Central memory CD8-positive, alpha-beta T cell (primary cell): ENCODE measurements at regions not wholly inside any gene's neighbourhood (a gene's known extent, or its start where the extent isn't known, plus 50 kb on each side); places are given as distances from the start of the nearest gene placed in this dataset.

Source experiments
- ATAC-seq: fragments of 150-1000 bp; cut with Tn5 transposase; replicated peaks from 2 replicates; pipeline ENCODE4 v1.10.0; 2022; ENCODE audit warnings: mild to moderate bottlenecking, moderate FRiP score, moderate number of reproducible peaks; ENCODE audit not compliant: poor library complexity, severe bottlenecking; ENCODE audit errors: extremely low read depth
- DNase-seq, 2 donors: peaks; one replicate each; pipeline ENCODE4 v3.0.0; 2021; ENCODE audit warnings: low spot score in 2 of 2
- H3K27ac Mint-ChIP-seq: one replicate; pipeline ENCODE4 v1.8.0; 2022; ENCODE audit warnings: low read depth, mild to moderate bottlenecking, moderate library complexity, mixed read lengths
- H3K27me3 Mint-ChIP-seq: one replicate; pipeline ENCODE4 v1.8.0; 2022; ENCODE audit warnings: mixed read lengths
- H3K36me3 Mint-ChIP-seq: one replicate; pipeline ENCODE4 v1.8.0; 2022; ENCODE audit warnings: mild to moderate bottlenecking, moderate library complexity, mixed read lengths; ENCODE audit not compliant: insufficient read depth
- H3K4me1 Mint-ChIP-seq: one replicate; pipeline ENCODE4 v1.8.0; 2022; ENCODE audit warnings: mixed read lengths
- H3K4me3 Mint-ChIP-seq: one replicate; pipeline ENCODE4 v1.8.0; 2022; ENCODE audit warnings: mild to moderate bottlenecking, moderate library complexity, mixed read lengths
- H3K9me3 Mint-ChIP-seq: one replicate; pipeline ENCODE4 v1.8.0; 2022; ENCODE audit warnings: mixed read lengths

GRCh38 chrX:2626750-2627149 lies 64.3 kb upstream of the CD99 start:
- Mint-ChIP-seq H3K4me3 (no peak overlapping the region), H3K27ac (no peak overlapping the region), H3K27me3 (no peaks in the 10 kb centered on the region), H3K36me3 (peaks cover 82% of the 10 kb centered on the region), H3K4me1 (peaks cover 43% of the 10 kb centered on the region), H3K9me3 (peaks cover 32% of the 10 kb centered on the region)
- ATAC-seq: no peak
- DNase-seq: no peak

DNA sequence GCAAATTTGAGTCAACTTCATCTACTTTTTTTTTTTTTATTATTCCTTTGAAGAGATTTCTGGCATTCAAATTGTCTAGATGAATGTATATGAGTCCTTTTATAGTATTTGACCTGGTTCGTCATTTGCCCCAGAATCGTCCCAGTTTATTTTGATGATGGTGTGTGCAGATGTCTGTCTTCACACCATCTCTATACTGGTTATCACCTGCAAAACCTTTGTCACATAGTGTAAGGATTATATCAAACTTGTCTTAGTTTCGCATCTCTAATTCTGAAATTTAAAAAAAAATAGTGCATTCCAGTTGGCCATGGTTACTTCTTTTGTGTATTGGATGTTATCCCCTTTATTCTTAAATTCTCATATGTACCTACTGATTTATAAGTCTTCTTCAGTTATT lies 70.5 kb upstream of the CD99 start:
- Mint-ChIP-seq H3K4me1 (no peaks in the 10 kb centered on the region), H3K36me3 (peaks cover 61% of the 10 kb centered on the region), H3K27me3 (no peaks in the 10 kb centered on the region), H3K27ac (no peak overlapping the region), H3K4me3 (no peak overlapping the region), H3K9me3 (no peaks in the 10 kb centered on the region)
- no peak for ATAC-seq
- no peak for DNase-seq

GRCh38 chrX:2618516-2618915 lies 72.6 kb upstream of the CD99 start:
- H3K4me3 Mint-ChIP-seq: no peak overlapping the region
- H3K9me3 Mint-ChIP-seq: no peaks in the 10 kb centered on the region
- peaks cover 9% of the 10 kb centered on the region for H3K4me1 Mint-ChIP-seq
- no peaks in the 10 kb centered on the region for H3K27me3 Mint-ChIP-seq
- DNase-seq: no peak
- H3K36me3 Mint-ChIP-seq: peaks cover 62% of the 10 kb centered on the region
- no peak overlapping the region for H3K27ac Mint-ChIP-seq
- ATAC-seq: no peak

- ATAC-seq (no peak), DNase-seq (no peak)
- no peaks in the 10 kb centered on the region for H3K27me3 Mint-ChIP-seq
- H3K9me3 Mint-ChIP-seq: no peaks in the 10 kb centered on the region
- H3K36me3 Mint-ChIP-seq: peaks cover 49% of the 10 kb centered on the region
- H3K27ac Mint-ChIP-seq: no peak overlapping the region
- H3K4me1 Mint-ChIP-seq: peaks cover 22% of the 10 kb centered on the region
- no peak overlapping the region for H3K4me3 Mint-ChIP-seq
Measured at GRCh38 chrX:2614911-2615310, 76.2 kb upstream of the CD99 start.

DNA sequence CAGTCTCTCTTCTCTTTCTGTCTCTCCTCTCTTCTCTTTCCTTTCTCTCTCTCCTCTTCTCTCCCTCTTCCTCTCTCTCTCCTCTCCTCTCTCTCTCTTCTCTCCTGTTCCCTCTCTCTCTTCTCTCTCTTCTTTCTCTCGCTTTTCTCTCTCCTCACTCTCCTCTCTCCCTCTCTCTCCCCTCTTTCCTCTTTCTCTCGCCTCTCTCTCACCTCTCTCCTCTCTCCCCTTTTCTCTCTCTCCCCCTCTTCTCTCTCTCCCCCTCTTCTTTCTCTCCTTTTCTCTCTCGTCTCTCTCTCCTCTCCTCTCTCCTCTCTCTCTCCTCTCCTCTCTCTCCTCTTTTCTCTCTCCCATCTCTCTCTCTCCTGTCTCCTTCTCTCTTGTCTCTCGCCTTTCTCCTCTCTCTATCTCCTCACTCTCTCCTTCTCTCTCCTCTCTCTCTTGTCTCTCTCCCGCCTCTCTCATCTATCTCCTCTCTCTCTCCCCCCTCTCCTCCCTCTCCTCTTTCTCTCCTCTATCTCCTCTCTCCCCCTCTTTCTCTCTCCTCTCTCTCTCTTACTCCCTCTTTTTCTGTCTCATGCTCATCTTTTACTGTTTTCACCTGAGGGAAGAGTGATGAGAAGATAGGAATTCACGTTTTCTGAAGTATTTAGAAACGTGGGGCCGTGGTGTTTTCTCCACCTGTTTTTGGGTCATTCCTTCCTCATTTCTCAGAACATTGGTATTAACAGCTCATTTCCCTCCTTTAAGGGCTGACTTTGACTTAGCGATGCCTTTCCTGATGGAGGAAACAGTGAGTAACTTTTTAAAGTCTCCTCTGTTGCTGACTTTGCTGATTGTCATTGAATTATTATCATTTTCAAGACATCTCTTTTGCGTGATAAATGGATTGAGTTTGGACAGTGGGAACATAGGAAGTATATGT lies 80.6 kb upstream of the CD99 start:
- DNase-seq (no peak), ATAC-seq (no peak)
- Mint-ChIP-seq H3K9me3 (no peaks in the 10 kb centered on the region), H3K36me3 (peaks cover 36% of the 10 kb centered on the region), H3K27me3 (no peaks in the 10 kb centered on the region), H3K27ac (peak overlapping the region; percentile 67), H3K4me1 (peaks cover 45% of the 10 kb centered on the region), H3K4me3 (peak overlapping the region; percentile 95)

DNA sequence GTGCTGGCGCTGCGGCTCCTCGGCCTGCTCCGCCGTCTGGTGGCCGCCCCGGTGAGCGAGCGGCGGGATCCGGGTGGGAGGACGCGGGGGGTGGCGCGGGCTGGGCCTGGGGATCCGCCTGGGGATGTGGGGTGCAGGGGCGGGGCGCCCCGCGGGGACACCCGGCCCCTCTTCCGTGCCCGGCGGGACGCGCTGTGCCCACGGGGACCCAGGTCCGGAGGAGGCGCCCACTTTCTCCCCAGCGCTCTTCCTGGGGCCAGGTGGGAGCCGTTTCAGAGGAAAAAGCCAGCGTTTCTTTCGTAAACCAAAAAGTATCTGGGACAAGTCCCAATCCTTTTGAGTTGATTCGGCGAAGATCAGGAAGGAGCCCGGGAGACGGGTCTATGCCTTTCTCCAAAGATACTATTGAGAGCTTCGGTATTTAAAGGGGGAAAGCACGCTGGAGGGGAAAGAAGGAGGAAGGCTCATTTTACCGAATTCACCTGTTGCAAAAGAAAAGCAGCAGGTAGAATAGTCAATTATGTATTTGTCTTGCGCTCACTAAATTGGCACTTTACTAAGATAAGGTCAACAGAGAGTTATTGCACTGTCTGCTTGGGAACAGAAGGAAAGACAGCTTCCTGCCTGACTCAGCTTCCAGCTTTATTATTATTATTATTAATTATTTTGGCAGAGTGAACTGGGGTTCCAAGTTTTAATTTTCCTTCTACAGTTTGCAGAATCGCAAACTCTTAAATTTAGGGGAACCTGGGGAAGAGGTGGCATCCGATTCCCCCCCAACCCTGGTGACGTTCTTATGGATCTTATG lies 81.5 kb upstream of the CD99 start:
- ATAC-seq (peak; percentile 40), DNase-seq (no peak)
- Mint-ChIP-seq H3K4me1 (peaks cover 42% of the 10 kb centered on the region), H3K27me3 (no peaks in the 10 kb centered on the region), H3K36me3 (peaks cover 33% of the 10 kb centered on the region), H3K4me3 (peak overlapping the region; percentile 95), H3K27ac (peak overlapping the region; percentile 67), H3K9me3 (no peaks in the 10 kb centered on the region)

DNA sequence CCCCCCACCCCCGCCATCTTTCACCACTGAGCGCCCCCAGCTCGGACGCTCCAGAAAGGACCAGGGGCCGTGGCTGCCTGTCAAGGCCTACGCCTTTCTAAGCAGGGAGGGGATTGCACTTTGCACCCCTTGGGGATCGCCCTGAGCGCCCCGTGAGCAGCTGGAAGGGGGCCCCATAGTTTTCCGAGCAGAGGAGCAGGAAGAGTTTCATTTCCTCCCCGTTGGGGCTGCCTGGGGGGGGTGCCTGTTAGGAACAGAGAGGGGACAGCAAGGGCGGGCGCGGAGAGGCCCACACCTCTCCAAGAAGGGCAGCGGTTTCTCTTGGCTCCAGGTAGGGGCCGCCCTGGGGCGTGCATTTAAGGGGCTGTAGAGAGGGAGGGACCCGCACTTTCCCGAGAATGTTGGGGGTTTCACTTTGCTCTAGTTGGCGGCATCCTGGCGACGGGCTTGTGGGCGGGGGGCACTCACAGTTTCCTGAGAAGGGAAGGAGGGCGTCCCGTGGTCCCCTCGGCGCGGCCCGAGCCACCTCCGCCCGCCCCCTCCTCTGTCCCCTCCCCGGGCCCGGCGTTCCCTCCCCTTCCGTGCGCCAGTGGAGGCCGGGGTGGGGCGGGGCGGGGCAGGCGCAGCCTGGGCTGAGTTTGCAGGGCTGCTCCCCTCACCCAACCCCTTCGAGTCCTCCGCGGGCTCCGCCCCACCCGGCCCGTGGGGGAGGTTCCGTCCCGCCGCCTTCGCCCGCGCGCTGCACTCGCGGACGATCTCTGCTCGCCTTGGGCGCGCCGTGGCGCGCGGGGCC lies 82.3 kb upstream of the CD99 start:
- ATAC-seq: peak; percentile 93
- Mint-ChIP-seq H3K4me3 (peak overlapping the region; percentile 95), H3K27ac (peak overlapping the region; percentile 81), H3K27me3 (no peaks in the 10 kb centered on the region), H3K36me3 (peaks cover 27% of the 10 kb centered on the region), H3K9me3 (no peaks in the 10 kb centered on the region), H3K4me1 (peaks cover 47% of the 10 kb centered on the region)
- peak; percentile 72 to 79 for DNase-seq

DNA sequence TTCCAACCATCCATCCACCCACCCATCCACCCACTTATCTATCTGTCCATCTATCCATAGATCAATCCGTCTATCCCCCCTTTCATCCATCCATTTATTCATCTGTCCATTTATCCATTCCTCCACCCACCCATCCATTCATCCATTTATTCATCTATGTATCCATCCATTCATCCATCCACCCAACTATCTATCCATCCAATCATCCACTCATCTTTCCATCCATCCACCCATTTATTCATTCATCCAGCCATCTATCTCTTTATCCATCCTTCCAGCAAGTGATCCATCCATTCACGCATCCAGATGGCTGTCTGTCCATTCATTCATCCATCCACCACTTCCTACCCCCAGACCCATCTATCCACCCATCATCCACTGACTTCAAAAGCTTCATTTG lies 84.0 kb upstream of the CD99 start:
- Mint-ChIP-seq H3K36me3 (peaks cover 23% of the 10 kb centered on the region), H3K27me3 (no peaks in the 10 kb centered on the region), H3K4me3 (peak overlapping the region; percentile 95), H3K4me1 (peaks cover 47% of the 10 kb centered on the region), H3K9me3 (no peaks in the 10 kb centered on the region), H3K27ac (peak overlapping the region; percentile 8)
- DNase-seq (no peak), ATAC-seq (no peak)

GRCh38 chrX:2600564-2600963 lies 90.5 kb upstream of the CD99 start:
- ATAC-seq: no peak
- Mint-ChIP-seq H3K36me3 (peaks cover 9% of the 10 kb centered on the region), H3K27me3 (no peaks in the 10 kb centered on the region)

DNA sequence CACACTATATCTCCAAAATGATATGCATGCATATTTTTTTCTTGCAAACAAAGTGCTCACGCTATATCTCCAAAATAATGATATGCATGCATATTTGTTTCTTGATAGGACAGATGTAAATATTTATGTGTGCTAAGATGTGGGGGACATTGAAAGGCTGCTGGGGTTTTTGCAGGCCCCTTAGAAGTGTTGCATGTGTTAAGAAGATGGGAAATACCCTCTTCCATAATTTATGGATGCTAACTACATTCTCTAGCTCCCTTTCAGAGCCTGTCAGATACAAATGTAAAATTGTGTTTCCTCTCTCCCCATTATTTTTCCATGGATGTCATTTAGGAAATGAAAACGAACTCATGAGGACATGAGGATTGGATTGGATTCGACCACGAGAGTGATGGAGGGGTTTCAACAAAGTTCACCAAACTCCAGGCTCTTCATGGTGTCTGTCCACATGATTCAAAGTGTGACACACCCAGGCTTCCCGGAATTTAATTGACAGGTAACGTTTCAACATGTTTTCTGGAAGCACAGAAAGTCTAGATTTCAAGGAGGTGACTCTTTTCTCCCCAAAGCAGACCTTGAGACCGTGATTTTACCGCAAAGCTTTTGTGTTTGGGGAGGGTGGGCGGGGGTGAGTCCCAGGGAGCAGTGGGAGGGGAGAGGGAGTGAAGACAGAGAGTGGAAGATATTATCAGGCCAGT lies 94.4 kb upstream of the CD99 start:
- Mint-ChIP-seq H3K4me1 (peaks cover 19% of the 10 kb centered on the region), H3K9me3 (no peaks in the 10 kb centered on the region), H3K27ac (no peak overlapping the region), H3K36me3 (peaks cover 3% of the 10 kb centered on the region), H3K4me3 (no peak overlapping the region), H3K27me3 (no peaks in the 10 kb centered on the region)
- no peak for ATAC-seq
- DNase-seq: no peak

More at GRCh38 chrX:2600564-2600963, 90.5 kb upstream of the CD99 start:
- H3K4me3 Mint-ChIP-seq: no peak overlapping the region
- no peaks in the 10 kb centered on the region for H3K9me3 Mint-ChIP-seq
- DNase-seq: no peak
- H3K4me1 Mint-ChIP-seq: peaks cover 11% of the 10 kb centered on the region
- H3K27ac Mint-ChIP-seq: no peak overlapping the region

DNA sequence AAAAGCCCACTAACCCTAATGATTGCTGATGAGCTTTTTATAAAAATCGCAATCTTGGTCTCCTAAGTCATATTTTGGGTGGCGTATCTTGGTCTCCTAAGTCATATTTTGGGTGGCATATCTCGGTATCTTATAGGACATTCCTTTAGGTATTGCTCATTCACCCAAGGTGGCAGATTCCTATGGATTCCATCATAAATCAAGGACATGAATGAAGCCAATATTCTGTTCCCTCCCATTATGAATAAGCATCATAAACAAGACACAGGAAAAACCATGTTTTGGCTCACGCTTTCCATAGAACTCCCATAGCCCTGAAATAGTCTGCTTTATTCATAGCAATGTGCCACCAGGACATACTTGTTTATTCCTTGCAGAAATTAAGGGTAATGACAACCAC lies 95.0 kb upstream of the CD99 start:
- ATAC-seq: no peak
- Mint-ChIP-seq H3K9me3 (no peaks in the 10 kb centered on the region), H3K27me3 (no peaks in the 10 kb centered on the region), H3K4me1 (peaks cover 19% of the 10 kb centered on the region), H3K27ac (no peak overlapping the region), H3K4me3 (no peak overlapping the region), H3K36me3 (peaks cover 1% of the 10 kb centered on the region)
- no peak for DNase-seq

DNA sequence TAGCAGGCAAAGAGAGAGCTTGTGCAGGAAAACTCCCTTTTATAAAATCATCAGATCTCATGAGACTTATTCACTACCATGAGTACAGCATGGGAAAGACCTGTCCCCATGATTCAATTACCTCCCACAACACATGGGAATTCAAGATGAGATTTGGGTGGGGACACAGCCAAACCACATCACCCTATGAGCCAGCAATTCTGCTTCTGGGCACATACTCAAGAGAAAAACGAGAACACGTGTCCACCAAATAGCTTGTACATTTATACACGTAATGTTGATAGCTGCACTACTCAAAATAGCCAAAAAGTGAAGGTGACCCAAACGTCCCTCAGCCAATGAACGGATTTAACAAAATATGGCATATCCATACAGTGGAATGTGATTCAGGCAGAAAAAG lies 94.5 kb upstream of the DHRSX start:
- H3K27ac Mint-ChIP-seq: no peak overlapping the region
- no peaks in the 10 kb centered on the region for H3K9me3 Mint-ChIP-seq
- H3K27me3 Mint-ChIP-seq: no peaks in the 10 kb centered on the region
- DNase-seq (no peak), ATAC-seq (no peak)
- peaks cover 1% of the 10 kb centered on the region for H3K36me3 Mint-ChIP-seq
- H3K4me1 Mint-ChIP-seq: peaks cover 19% of the 10 kb centered on the region
- no peak overlapping the region for H3K4me3 Mint-ChIP-seq
